ENCODE measurements at regions not wholly inside any gene's neighbourhood (a gene's known extent, or its start where the extent isn't known, plus 50 kb on each side); places are given as distances from the start of the nearest gene placed in this dataset.

DNA sequence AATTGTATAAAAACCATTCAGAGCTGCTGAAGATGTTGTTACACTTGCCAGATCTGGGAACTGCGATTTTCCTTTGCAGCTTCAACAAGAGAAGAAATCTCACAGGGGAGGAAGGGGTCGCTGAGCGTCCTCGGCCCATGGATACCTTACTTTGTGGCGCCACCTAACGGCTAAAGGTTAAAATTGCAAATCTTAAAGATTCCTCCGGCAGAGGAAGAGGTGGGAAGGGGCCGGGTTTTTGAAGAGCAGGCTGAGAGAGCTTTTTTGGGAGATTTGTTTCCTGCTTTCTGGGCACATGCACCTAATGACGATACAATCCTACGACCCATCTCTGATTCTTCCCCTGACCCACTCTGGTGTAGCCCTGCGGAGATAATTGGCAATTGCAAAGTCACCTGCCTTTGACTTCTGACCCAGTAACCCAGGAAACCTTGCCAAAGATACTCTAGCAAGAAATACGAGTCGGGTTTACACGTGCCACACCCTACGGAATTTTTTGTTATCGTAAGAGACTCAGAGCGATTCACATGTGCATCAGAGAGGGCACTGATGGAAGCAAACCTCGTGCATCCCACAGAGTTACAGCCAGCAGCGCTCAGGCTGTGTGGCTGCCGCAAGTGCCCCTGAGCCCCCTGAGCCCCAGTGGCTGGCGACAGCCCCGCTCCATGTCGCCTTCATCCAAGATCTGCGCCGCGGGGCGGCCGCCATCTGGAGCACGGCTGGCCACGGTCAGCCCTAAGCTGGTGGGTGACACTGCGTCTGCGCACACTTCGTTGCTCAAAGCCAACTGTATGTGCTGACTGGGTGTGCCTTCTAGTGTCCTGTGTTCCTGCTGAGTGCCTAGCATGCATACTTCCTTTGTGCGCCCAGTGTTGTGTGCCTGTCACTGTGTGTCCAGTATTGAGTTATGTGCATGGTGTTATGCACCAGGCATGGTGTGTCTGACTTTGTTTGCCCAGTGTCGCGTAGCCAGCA lies 55.2 kb upstream of the CHRNA7 start:
- peak; percentile 67 for DNase-seq (ENCODE audit: low read depth)

GRCh38 chr15:31975830-31976229 lies 54.5 kb upstream of the CHRNA7 start:
- no peak for DNase-seq (ENCODE audit: low read depth)

GRCh38 chr15:31977138-31977537 lies 53.2 kb upstream of the CHRNA7 start:
- no peak for DNase-seq (ENCODE audit: low read depth)

- peak; percentile 81 for DNase-seq (ENCODE audit: low read depth)
These were observed 52.3 kb upstream of the CHRNA7 start for GRCh38 chr15:31977812-31978661.

Data from Daoy (cell line).